ENCODE measurements at regions not wholly inside any gene's neighbourhood (a gene's known extent, or its start where the extent isn't known, plus 50 kb on each side); places are given as distances from the start of the nearest gene placed in this dataset.

GRCh38 chr4:25580633-25581467 is 74.8 kb upstream of the SLC34A2 start:
- DNase-seq, result no peak

- no peak for DNase-seq
Observed at GRCh38 chr4:25585901-25586523, 69.6 kb upstream of the SLC34A2 start.

GRCh38 chr4:25588206-25588605 is 67.4 kb upstream of the SLC34A2 start:
- DNase-seq, result no peak

GRCh38 chr4:25590171-25590570 is 65.5 kb upstream of the SLC34A2 start:
- no peak for DNase-seq

- DNase-seq, result no peak
Observed at GRCh38 chr4:25592736-25593135, 62.9 kb upstream of the SLC34A2 start.

Data from NCI-H187 (cell line).